ENCODE measurements at regions not wholly inside any gene's neighbourhood (a gene's known extent, or its start where the extent isn't known, plus 50 kb on each side); places are given as distances from the start of the nearest gene placed in this dataset.
A peak's percentile ranks its signal among the peaks of the same experiment; 100 is the strongest.
"Not testable (repeated sequence)": the region's sequence is repeated elsewhere in the genome, so short reads cannot be mapped to it uniquely, and the experiment has no call there.

- H3K4me3 Mint-ChIP-seq (ENCODE audit: unreplicated experiment), result no peak overlapping the region
- peak overlapping the region; percentile 75 for H3K27ac Mint-ChIP-seq (ENCODE audit: unreplicated experiment)
- peaks cover 20% of the 10 kb centered on the region for H3K9me3 Mint-ChIP-seq (ENCODE audit: unreplicated experiment)
- DNase-seq, result no peak
- H3K36me3 Mint-ChIP-seq (ENCODE audit: insufficient read depth, unreplicated experiment), result peaks cover 22% of the 10 kb centered on the region
- Histone ChIP-seq H3K4me1 (peaks cover 38% of the 10 kb centered on the region), H3K4me3 (ENCODE audit: low read depth, low read length) (no peak overlapping the region), H3K27me3 (replicated peaks; ENCODE audit: control insufficient read depth, insufficient read depth, low read length) (no peaks in the 10 kb centered on the region), H3K9me3 (peaks cover 46% of the 10 kb centered on the region), H3K36me3 (ENCODE audit: control insufficient read depth, insufficient read depth, low read length) (peaks cover 3% of the 10 kb centered on the region; the same call in 1 of the 2 replicates)
- peaks cover 29% of the 10 kb centered on the region for H3K4me1 Mint-ChIP-seq (ENCODE audit: low read depth, unreplicated experiment)
- CTCF ChIA-PET, result no interaction called here
- TF ChIP-seq, protein P1, sequence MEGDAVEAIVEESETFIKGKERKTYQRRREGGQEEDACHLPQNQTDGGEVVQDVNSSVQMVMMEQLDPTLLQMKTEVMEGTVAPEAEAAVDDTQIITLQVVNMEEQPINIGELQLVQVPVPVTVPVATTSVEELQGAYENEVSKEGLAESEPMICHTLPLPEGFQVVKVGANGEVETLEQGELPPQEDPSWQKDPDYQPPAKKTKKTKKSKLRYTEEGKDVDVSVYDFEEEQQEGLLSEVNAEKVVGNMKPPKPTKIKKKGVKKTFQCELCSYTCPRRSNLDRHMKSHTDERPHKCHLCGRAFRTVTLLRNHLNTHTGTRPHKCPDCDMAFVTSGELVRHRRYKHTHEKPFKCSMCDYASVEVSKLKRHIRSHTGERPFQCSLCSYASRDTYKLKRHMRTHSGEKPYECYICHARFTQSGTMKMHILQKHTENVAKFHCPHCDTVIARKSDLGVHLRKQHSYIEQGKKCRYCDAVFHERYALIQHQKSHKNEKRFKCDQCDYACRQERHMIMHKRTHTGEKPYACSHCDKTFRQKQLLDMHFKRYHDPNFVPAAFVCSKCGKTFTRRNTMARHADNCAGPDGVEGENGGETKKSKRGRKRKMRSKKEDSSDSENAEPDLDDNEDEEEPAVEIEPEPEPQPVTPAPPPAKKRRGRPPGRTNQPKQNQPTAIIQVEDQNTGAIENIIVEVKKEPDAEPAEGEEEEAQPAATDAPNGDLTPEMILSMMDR (IDR thresholded peaks at IDR 0.05; ENCODE audit: insufficient read depth in 1 of 2, low read depth in 1 of 2, low read length in 1 of 2, severe bottlenecking in 1 of 2, unreplicated experiment in 1 of 2), result no peak
- intact Hi-C loops (cut with micrococcal nuclease; ENCODE audit: unreplicated experiment), result no loop called here
- H3K27me3 Mint-ChIP-seq (ENCODE audit: insufficient read depth, unreplicated experiment), result no peaks in the 10 kb centered on the region
- POLR2A ChIA-PET, result no interaction called here
- BruUV-seq (replicated peaks), result no TSS peak
Observed at GRCh38 chr11:106552694-106553203, 465.5 kb downstream of the GUCY1A2 start.

- Mint-ChIP-seq H3K4me1 (ENCODE audit: low read depth, unreplicated experiment) (peaks cover 27% of the 10 kb centered on the region), H3K4me3 (ENCODE audit: unreplicated experiment) (no peak overlapping the region), H3K9me3 (ENCODE audit: unreplicated experiment) (peaks cover 20% of the 10 kb centered on the region), H3K27me3 (ENCODE audit: insufficient read depth, unreplicated experiment) (no peaks in the 10 kb centered on the region), H3K36me3 (ENCODE audit: insufficient read depth, unreplicated experiment) (peaks cover 22% of the 10 kb centered on the region), H3K27ac (ENCODE audit: unreplicated experiment) (peak overlapping the region; percentile 75)
- intact Hi-C loops (cut with micrococcal nuclease; ENCODE audit: unreplicated experiment), result no loop called here
- Histone ChIP-seq H3K4me1 (peaks cover 35% of the 10 kb centered on the region), H3K9me3 (peaks cover 41% of the 10 kb centered on the region), H3K36me3 (ENCODE audit: control insufficient read depth, insufficient read depth, low read length) (peaks cover 3% of the 10 kb centered on the region; the same call in 1 of the 2 replicates), H3K27me3 (replicated peaks; ENCODE audit: control insufficient read depth, insufficient read depth, low read length) (no peaks in the 10 kb centered on the region), H3K4me3 (ENCODE audit: low read depth, low read length) (no peak overlapping the region)
- DNase-seq, result no peak
- no TSS peak for BruUV-seq (replicated peaks)
- POLR2A ChIA-PET, result no interaction called here
- TF ChIP-seq, protein P1 (IDR thresholded peaks at IDR 0.05; ENCODE audit: insufficient read depth in 1 of 2, low read depth in 1 of 2, low read length in 1 of 2, severe bottlenecking in 1 of 2, unreplicated experiment in 1 of 2), result no peak
- CTCF ChIA-PET, result no interaction called here
Observed at GRCh38 chr11:106553304-106553703, 465.0 kb downstream of the GUCY1A2 start.

- H3K36me3 ChIP-seq (ENCODE audit: control insufficient read depth, insufficient read depth, low read length); DNase-seq; H3K27me3 ChIP-seq (replicated peaks; ENCODE audit: control insufficient read depth, insufficient read depth, low read length); H3K27ac Mint-ChIP-seq (ENCODE audit: unreplicated experiment); H3K27me3 Mint-ChIP-seq (ENCODE audit: insufficient read depth, unreplicated experiment); H3K4me3 ChIP-seq (ENCODE audit: low read depth, low read length); CTCF ChIA-PET; POLR2A ChIA-PET; H3K4me1 Mint-ChIP-seq (ENCODE audit: low read depth, unreplicated experiment); intact Hi-C loops (cut with micrococcal nuclease; ENCODE audit: unreplicated experiment); H3K4me3 Mint-ChIP-seq (ENCODE audit: unreplicated experiment); BruUV-seq (replicated peaks): not testable (repeated sequence)
- H3K9me3 ChIP-seq, result peaks cover 44% of the 10 kb centered on the region
- H3K4me1 ChIP-seq, result peaks cover 11% of the 10 kb centered on the region
- Mint-ChIP-seq H3K36me3 (ENCODE audit: insufficient read depth, unreplicated experiment) (peaks cover 17% of the 10 kb centered on the region), H3K9me3 (ENCODE audit: unreplicated experiment) (peaks cover 20% of the 10 kb centered on the region)
Observed at GRCh38 chr11:106555566-106556250, 462.6 kb downstream of the GUCY1A2 start.

Data from Caco-2 (cell line).